ENCODE measurements at regions not wholly inside any gene's neighbourhood (a gene's known extent, or its start where the extent isn't known, plus 50 kb on each side); places are given as distances from the start of the nearest gene placed in this dataset.

GRCh38 chr7:156434706-156435105, 205.9 kb upstream of the RNF32 start:
- POLR2A ChIA-PET (ENCODE audit: low non-redundant PET) = no interaction called here
- H3K36me3 ChIP-seq (ENCODE audit: insufficient read depth, low read length, poor library complexity, severe bottlenecking) = no peaks in the 10 kb centered on the region
- CTCF ChIA-PET = no interaction called here
- no TSS peak for BruUV-seq (replicated peaks)
- intact Hi-C loops (cut with micrococcal nuclease; ENCODE audit: unreplicated experiment) = no loop called here
- no peak overlapping the region for H3K4me3 ChIP-seq (ENCODE audit: low read depth, low read length, poor library complexity, severe bottlenecking)
- no peaks in the 10 kb centered on the region for H3K9me3 ChIP-seq (ENCODE audit: low read depth, low read length, poor library complexity, severe bottlenecking)
- H3K27ac ChIP-seq (ENCODE audit: low read depth, low read length, poor library complexity, severe bottlenecking) = no peak overlapping the region
- H3K27me3 ChIP-seq (replicated peaks; ENCODE audit: insufficient read depth, low read depth, low read length, poor library complexity) = peaks cover 13% of the 10 kb centered on the region
- no peak for DNase-seq (ENCODE audit: low spot score)
- TF ChIP-seq, protein P1, sequence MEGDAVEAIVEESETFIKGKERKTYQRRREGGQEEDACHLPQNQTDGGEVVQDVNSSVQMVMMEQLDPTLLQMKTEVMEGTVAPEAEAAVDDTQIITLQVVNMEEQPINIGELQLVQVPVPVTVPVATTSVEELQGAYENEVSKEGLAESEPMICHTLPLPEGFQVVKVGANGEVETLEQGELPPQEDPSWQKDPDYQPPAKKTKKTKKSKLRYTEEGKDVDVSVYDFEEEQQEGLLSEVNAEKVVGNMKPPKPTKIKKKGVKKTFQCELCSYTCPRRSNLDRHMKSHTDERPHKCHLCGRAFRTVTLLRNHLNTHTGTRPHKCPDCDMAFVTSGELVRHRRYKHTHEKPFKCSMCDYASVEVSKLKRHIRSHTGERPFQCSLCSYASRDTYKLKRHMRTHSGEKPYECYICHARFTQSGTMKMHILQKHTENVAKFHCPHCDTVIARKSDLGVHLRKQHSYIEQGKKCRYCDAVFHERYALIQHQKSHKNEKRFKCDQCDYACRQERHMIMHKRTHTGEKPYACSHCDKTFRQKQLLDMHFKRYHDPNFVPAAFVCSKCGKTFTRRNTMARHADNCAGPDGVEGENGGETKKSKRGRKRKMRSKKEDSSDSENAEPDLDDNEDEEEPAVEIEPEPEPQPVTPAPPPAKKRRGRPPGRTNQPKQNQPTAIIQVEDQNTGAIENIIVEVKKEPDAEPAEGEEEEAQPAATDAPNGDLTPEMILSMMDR (conservative IDR thresholded peaks at IDR 0.05; ENCODE audit: low read depth, low read length) = no peak
- TF ChIP-seq EZH2 (IDR thresholded peaks at IDR 0.05; ENCODE audit: borderline replicate concordance, low read depth, low read length, poor library complexity, severe bottlenecking) = no peak
- no peaks in the 10 kb centered on the region for H3K4me1 ChIP-seq (ENCODE audit: insufficient read depth, low read length, poor library complexity, severe bottlenecking)

DNA sequence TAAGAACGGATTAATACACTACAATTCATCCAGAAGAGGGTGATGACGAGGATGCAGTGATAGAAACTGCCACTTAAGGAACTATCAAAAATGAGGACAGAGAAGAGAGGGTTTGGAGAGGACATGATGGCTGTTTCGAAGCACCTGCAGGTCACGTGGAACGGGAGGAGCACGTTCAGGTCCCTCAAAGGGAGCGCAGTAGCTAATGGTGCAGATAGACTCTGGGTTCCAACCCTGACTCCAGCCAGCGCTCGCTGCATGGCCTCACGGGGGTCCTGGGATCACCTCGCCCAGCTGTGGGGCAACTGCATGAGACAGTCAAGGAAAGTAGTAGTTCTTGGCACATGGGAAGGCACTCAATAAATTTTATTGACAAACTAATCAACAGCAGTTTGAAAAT, 208.6 kb upstream of the RNF32 start:
- Histone ChIP-seq H3K9me3 (ENCODE audit: low read depth, low read length, poor library complexity, severe bottlenecking) (no peaks in the 10 kb centered on the region), H3K36me3 (ENCODE audit: insufficient read depth, low read length, poor library complexity, severe bottlenecking) (no peaks in the 10 kb centered on the region), H3K4me1 (ENCODE audit: insufficient read depth, low read length, poor library complexity, severe bottlenecking) (no peaks in the 10 kb centered on the region), H3K4me3 (ENCODE audit: low read depth, low read length, poor library complexity, severe bottlenecking) (no peak overlapping the region), H3K27ac (ENCODE audit: low read depth, low read length, poor library complexity, severe bottlenecking) (no peak overlapping the region), H3K27me3 (replicated peaks; ENCODE audit: insufficient read depth, low read depth, low read length, poor library complexity) (peaks cover 16% of the 10 kb centered on the region)
- intact Hi-C loops (cut with micrococcal nuclease; ENCODE audit: unreplicated experiment) = no loop called here
- no peak for TF ChIP-seq EZH2 (IDR thresholded peaks at IDR 0.05; ENCODE audit: borderline replicate concordance, low read depth, low read length, poor library complexity, severe bottlenecking)
- TF ChIP-seq, protein P1 (conservative IDR thresholded peaks at IDR 0.05; ENCODE audit: low read depth, low read length) = no peak
- BruUV-seq (replicated peaks) = no TSS peak
- ChIA-PET POLR2A (ENCODE audit: low non-redundant PET) (no interaction called here), CTCF (no interaction called here)
- DNase-seq (ENCODE audit: low spot score) = no peak

- no peaks in the 10 kb centered on the region for H3K9me3 ChIP-seq (ENCODE audit: low read depth, low read length, poor library complexity, severe bottlenecking)
- H3K36me3 ChIP-seq (ENCODE audit: insufficient read depth, low read length, poor library complexity, severe bottlenecking) = no peaks in the 10 kb centered on the region
- peaks cover 26% of the 10 kb centered on the region for H3K27me3 ChIP-seq (replicated peaks; ENCODE audit: insufficient read depth, low read depth, low read length, poor library complexity)
- H3K4me3 ChIP-seq (ENCODE audit: low read depth, low read length, poor library complexity, severe bottlenecking) = no peak overlapping the region
- BruUV-seq (replicated peaks) = no TSS peak
- ChIA-PET POLR2A (ENCODE audit: low non-redundant PET) (interaction anchor here (0.5 kb wide), 1 partner anchor 14 kb away, joined by 4 read pairs; no protein-coding TSS in a partner anchor), CTCF (no interaction called here)
- H3K27ac ChIP-seq (ENCODE audit: low read depth, low read length, poor library complexity, severe bottlenecking) = no peak overlapping the region
- no peak for DNase-seq (ENCODE audit: low spot score)
- intact Hi-C loops (cut with micrococcal nuclease; ENCODE audit: unreplicated experiment) = no loop called here
- no peak for TF ChIP-seq EZH2 (IDR thresholded peaks at IDR 0.05; ENCODE audit: borderline replicate concordance, low read depth, low read length, poor library complexity, severe bottlenecking)
- TF ChIP-seq, protein P1 (conservative IDR thresholded peaks at IDR 0.05; ENCODE audit: low read depth, low read length) = no peak
- H3K4me1 ChIP-seq (ENCODE audit: insufficient read depth, low read length, poor library complexity, severe bottlenecking) = no peaks in the 10 kb centered on the region
These were observed 210.5 kb upstream of the RNF32 start for GRCh38 chr7:156430109-156430508.
